ENCODE measurements at regions not wholly inside any gene's neighbourhood (a gene's known extent, or its start where the extent isn't known, plus 50 kb on each side); places are given as distances from the start of the nearest gene placed in this dataset.

- TF ChIP-seq CTCF (IDR thresholded peaks at IDR 0.05; ENCODE audit: borderline replicate concordance, extremely low read depth, low read length, poor library complexity, severe bottlenecking) (no peak), EZH2 (IDR thresholded peaks at IDR 0.05; ENCODE audit: borderline replicate concordance, low read depth, low read length, severe bottlenecking) (no peak)
Measured at GRCh38 chr15:61685971-61686370, 374.3 kb downstream of the VPS13C start.
